ENCODE measurements at regions not wholly inside any gene's neighbourhood (a gene's known extent, or its start where the extent isn't known, plus 50 kb on each side); places are given as distances from the start of the nearest gene placed in this dataset.
A peak's percentile ranks its signal among the peaks of the same experiment; 100 is the strongest.

- in situ Hi-C loops (cut with HindIII; ENCODE audit: low pct_ligation_motif_present, low pct_unique_long_range_greater_than_20kb, low sequenced_read_pairs) = no loop called here
- no peak for DNase-seq
Measured at GRCh38 chr19:46962030-46962570, 57.5 kb upstream of the NPAS1 start.

GRCh38 chr19:46963093-46963734 is 56.4 kb upstream of the NPAS1 start:
- DNase-seq = no peak
- in situ Hi-C loops (cut with HindIII; ENCODE audit: low pct_ligation_motif_present, low pct_unique_long_range_greater_than_20kb, low sequenced_read_pairs) = no loop called here

GRCh38 chr19:46967578-46968032 is 52.0 kb upstream of the NPAS1 start:
- peak; percentile 33 for DNase-seq
- in situ Hi-C loops (cut with HindIII; ENCODE audit: low pct_ligation_motif_present, low pct_unique_long_range_greater_than_20kb, low sequenced_read_pairs) = no loop called here
